ENCODE measurements at regions not wholly inside any gene's neighbourhood (a gene's known extent, or its start where the extent isn't known, plus 50 kb on each side); places are given as distances from the start of the nearest gene placed in this dataset.

- no peak for DNase-seq (ENCODE audit: low spot score)
These were observed 109.2 kb upstream of the LIMCH1 start for GRCh38 chr4:41428601-41429279.

DNA sequence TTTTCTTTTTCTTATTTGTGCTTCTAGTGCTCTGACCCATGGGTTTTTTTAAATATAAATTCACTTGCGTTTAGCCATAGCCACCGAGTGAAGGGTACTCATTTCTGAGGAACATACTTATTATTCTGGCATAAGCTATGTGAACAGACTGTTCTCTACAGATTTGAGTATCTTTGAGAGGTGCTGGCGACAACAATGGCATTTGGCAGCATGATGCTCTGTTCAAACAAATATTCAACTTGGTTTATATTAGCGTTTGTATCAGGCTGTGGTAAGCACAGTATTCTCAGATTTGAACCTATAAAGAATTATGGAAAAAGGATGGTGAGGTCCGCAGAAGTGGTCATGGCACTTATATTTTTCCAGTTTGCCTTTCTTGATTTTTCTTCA, 108.7 kb upstream of the LIMCH1 start:
- DNase-seq (ENCODE audit: low spot score), result no peak

GRCh38 chr4:41430792-41431191, 107.2 kb upstream of the LIMCH1 start:
- DNase-seq (ENCODE audit: low spot score), result no peak

- no peak for DNase-seq (ENCODE audit: low spot score)
These were observed 106.7 kb upstream of the LIMCH1 start for GRCh38 chr4:41431276-41431675.

GRCh38 chr4:41432219-41432618, 105.7 kb upstream of the LIMCH1 start:
- no peak for DNase-seq (ENCODE audit: low spot score)

- DNase-seq (ENCODE audit: low spot score), result peak; percentile 13
These were observed 105.1 kb upstream of the LIMCH1 start for GRCh38 chr4:41432881-41433280.

DNA sequence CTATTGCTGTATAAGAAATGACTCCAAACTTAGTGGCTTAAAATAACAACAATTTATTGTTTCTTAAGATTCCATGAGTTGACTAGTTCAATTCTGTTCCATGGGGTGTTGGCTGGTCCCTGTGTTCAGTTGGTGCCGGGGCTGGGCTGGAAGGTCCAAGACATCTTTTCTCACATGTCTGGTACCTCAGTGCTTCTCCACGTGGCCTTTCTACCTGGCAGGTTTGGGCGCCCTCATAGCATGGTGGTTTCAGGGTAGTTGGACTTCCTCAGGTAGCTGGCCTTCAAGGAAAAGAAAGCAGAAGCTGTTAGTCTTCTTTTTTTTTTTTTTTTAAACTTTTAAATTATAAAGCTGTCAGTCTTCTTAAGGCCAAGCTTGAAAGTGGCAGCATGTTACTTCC, 104.6 kb upstream of the LIMCH1 start:
- DNase-seq (ENCODE audit: low spot score), result no peak

DNA sequence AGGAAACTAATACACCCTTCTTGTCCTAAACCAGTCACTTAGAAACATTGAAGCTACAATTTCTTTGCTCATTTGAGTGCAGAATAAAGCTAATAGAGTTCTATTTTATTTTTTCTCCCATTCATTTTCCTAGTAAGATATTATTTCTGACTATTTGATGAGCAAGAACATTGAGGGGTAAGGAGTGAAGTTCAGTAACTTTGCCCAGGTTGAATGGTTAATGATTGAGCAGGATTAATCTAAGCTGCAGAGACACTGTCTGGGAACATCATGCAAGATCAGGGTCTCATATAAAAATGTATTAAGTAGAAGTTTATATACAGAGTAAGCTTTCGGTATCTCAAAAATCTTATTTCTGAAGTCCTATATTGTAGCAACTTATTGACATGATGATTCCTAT, 102.4 kb upstream of the LIMCH1 start:
- DNase-seq (ENCODE audit: low spot score), result no peak

- no peak for DNase-seq (ENCODE audit: low spot score)
These were observed 101.5 kb upstream of the LIMCH1 start for GRCh38 chr4:41436419-41436818.

DNA sequence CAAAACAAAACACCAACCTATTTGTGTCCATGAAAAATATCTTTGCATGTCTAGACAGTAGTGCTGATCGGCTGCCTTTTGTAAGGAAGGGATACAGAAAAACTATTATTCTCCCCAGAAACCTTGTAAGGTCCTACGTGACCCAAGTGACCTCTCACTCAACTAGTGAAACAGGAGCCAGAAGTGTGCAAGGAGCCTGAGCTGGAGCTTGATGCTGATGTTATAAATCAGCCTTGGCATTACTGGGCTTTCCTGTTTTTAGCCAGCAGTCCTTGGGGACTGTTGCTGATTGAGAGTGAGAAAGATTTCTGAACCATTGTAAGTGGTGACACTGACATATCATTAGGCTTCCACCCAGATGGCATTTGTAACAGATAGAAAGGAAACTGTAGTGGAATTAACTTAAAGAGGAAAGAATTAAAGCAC, 100.8 kb upstream of the LIMCH1 start:
- no peak for DNase-seq (ENCODE audit: low spot score)

GRCh38 chr4:41438931-41439297, 99.0 kb upstream of the LIMCH1 start:
- no peak for DNase-seq (ENCODE audit: low spot score)

- no peak for DNase-seq (ENCODE audit: low spot score)
These were observed 95.1 kb upstream of the LIMCH1 start for GRCh38 chr4:41442810-41443209.

DNA sequence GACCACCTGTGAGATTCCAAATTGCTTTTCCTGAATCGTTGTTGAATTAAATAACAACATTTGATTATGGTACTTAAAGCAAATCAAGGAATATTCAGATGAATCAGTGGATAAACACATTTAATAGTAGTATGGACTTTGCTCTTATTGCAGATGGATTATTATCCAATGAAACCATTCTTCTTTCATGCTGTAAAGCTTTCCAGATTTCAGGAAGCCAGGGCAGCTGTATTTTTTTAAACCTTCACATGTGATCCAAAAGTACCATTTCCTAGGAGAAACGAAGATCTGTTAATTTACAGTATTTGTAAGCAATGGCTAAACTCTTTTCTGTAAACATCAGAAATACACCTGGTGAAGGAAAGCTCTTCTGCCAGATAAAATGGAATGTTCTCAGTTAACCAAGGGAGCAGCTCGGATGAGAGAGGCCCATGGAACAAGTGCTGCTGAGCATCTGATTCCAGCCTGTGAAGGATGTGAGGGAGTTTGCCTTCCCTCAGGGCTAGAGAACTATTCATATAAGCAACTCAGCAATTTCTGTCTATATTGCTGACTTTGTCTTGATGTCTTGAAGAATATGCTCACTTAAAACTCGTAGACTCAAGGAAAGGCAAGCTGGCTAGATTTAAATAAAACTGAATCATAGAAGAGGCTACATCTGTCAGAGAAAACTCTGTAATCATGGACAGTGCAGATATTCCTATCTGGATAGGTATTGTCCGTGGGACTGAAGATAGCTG, 94.4 kb upstream of the LIMCH1 start:
- no peak for DNase-seq (ENCODE audit: low spot score)

DNA sequence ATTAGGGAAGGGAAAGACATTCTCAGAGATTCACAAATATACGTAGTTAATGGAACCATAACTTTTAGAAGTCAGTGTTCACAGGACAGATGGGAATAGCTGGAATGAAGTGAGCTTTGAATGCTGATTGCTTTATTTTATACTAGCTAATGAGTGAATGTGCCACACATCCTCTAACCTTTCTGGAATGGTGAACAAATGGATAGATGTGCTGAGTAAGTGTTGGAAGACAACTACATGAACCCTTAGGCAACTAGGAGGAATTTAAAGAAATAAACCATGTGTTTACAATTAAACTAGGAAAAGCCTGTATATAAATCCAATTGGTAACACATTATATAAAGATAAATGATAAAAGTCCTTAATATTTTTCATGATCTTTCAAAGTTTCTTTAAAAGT, 91.6 kb upstream of the LIMCH1 start:
- no peak for DNase-seq (ENCODE audit: low spot score)

DNA sequence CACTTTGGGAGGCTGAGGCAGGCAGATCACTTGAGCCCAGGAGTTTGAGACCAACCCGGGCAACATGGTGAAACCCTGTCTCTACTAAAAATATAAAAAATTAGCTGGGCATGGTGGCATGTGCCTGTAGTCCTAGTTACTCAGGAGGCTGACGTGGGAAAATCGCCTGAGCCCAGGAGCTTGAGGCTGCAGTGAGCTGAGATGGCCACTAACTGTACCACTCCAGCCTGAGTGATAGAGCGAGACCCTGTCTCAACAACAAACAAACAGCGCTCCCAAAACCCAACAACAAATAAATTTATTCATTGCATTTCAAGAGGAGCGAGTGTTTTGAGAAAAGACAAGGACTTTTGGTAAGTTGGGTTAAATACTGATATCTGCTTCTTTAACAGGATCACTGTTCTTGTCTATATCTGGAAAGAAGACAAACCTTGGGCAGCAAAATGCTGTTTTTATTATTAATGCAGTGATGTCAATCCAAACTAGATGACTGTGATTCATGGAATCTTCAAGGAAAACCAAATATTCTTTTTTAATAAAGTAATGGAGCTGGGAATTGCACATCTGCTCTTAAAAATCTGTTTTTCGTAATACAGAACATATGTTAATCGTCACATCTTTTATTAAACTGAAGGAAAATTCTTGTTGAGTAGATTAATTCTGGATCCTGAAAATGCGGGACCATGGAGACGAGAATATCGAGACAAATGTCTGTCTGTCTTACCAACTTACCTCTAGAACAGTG, 90.8 kb upstream of the LIMCH1 start:
- no peak for DNase-seq (ENCODE audit: low spot score)

GRCh38 chr4:41448934-41449333, 89.0 kb upstream of the LIMCH1 start:
- DNase-seq (ENCODE audit: low spot score), result no peak

DNA sequence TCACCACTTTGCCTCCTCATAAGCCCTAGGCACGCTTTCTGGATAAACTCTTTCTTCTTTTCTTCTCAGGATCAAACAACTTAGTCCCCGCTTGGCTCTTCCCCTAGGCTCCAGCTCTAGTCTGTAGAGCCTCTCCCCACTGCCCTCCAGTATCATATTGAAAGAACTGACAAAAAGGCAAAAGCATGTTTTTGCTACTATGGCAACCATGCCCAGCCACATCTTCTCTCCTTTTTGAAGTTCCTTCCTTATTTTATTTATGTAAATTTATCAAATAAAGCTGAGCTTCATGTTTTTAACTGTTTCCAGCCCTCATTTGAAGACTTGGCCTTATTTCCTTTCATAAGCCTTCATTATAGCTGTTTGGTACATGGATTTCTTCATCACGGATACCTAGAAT, 86.0 kb upstream of the LIMCH1 start:
- DNase-seq (ENCODE audit: low spot score), result no peak

DNA sequence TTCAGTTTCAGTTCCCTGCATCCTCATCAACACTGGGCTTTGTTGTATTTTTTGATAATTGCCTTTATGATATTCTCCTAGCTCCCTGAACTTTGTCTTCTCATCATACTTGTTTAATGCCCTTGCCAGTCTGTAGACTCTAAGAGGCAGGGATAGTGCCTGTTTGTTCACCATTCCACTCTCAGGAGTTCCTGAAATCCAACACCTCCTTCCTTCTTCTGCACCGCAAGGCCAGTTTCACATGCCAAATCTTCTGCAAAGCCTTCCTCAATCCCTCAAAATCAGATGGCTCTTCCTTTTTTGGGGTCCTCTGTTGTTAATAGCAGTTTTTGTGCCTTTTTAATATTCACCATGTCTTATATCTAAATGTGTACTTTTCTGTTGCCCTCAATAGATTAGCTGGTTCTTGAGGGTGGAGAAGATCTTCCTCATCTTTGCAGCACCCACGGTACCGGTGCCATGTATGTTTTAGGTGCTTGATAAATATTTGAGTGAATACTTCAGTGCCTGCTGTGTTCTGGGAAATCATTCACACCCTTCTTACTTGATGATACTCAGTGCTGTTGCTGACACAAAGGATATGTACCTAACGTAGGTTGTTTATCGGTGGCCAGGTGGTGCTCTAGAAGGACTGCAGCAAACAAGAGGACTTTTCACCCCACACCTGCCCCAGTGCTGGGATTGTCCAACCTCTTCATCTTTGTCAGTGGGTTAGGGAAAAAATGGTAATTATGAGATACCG, 85.3 kb upstream of the LIMCH1 start:
- no peak for DNase-seq (ENCODE audit: low spot score)

GRCh38 chr4:41454423-41454822, 83.5 kb upstream of the LIMCH1 start:
- DNase-seq (ENCODE audit: low spot score), result no peak

DNA sequence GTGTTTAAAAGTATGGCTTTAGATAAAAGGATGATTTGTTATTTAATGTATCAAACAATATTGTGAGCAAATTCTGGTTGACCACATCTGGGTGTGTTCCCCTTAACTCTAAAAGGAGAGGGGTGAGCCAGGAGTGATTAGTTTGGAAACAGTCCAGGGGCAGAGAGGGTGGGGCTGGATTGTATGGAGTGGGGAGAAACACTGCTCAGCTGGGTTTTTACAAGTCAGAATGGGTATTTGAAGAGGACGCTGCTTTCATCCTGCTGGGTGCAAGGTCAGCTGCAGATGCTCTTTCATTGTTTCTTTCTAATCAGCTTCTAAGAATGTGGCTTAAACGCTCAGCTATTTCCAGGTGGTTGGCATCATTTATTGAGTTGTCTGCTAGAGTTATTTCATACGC, 82.8 kb upstream of the LIMCH1 start:
- DNase-seq (ENCODE audit: low spot score), result no peak

DNA sequence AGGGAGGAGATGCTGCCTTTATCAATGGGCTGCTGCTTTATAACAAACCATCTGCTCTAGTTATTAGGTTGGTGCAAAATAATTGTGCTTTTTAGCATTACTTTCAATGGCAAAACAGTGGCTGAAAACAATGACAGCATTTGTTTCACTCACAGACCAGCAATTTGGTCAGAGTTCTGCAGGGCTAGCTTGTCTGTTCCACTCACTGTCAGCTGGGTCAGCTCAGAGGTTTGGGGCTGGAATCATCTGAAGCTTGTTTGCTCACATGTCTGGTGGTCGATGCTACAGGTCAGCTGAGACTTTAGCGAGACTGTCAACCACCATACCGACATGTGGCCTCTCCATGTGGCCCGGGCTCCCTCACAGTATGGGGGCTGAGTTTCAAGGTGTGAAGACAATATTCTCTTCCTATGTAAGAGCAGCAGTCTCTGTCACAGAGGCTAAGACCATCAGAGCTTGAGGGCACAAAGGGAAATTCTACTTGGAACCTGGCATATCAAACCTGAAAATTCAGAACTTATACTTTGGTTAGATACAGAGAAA, 81.3 kb upstream of the LIMCH1 start:
- no peak for DNase-seq (ENCODE audit: low spot score)

GRCh38 chr4:41458689-41459088, 79.3 kb upstream of the LIMCH1 start:
- no peak for DNase-seq (ENCODE audit: low spot score)
